ENCODE measurements at regions not wholly inside any gene's neighbourhood (a gene's known extent, or its start where the extent isn't known, plus 50 kb on each side); places are given as distances from the start of the nearest gene placed in this dataset.

DNA sequence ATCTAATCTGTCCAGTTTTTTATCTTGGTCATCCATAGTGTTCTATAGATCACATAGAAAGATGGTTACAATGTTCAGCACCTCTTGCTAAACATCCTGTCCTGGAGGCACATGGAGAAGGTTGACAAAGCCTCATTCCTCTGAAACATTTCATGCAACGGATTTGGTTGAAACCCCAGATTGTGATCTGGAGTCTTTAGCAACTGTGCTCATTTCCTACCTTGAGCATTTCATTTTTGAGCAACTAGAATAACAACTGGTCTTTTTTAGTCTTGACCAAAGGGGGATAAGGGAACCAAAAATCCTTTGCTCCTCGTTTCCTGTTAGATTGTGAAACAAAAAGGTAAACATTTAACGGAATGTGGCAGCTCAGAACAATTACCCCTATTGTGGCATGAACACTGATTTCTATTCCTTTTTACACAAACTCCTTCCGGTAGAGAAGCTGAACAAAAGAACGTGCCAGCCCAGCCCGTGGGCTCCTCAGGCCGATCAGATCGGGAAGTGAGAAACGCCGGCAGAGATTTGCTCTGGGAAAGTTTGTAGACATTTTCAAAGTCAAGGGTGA lies 94.7 kb upstream of the ERRFI1 start (continued):
- no peak for TF ChIP-seq ZNF567 (CRISPR knock-in tag; IDR thresholded peaks at IDR 0.05; ENCODE audit: borderline replicate concordance)
- TF ChIP-seq HDAC2 (CRISPR knock-in tag; IDR thresholded peaks at IDR 0.05): peak; percentile 83
- TF ChIP-seq SRY (CRISPR knock-in tag; IDR thresholded peaks at IDR 0.05): 0 out of 2 replicates have a peak, but pooled peaks have one; percentile 18
- TF ChIP-seq SIX4 (CRISPR knock-in tag; IDR thresholded peaks at IDR 0.05): peak; percentile 13; the same call in 1 of the 2 replicates
- no peak for TF ChIP-seq ZNF235 (CRISPR knock-in tag; IDR thresholded peaks at IDR 0.05; ENCODE audit: borderline replicate concordance)
- TF ChIP-seq, protein P1, sequence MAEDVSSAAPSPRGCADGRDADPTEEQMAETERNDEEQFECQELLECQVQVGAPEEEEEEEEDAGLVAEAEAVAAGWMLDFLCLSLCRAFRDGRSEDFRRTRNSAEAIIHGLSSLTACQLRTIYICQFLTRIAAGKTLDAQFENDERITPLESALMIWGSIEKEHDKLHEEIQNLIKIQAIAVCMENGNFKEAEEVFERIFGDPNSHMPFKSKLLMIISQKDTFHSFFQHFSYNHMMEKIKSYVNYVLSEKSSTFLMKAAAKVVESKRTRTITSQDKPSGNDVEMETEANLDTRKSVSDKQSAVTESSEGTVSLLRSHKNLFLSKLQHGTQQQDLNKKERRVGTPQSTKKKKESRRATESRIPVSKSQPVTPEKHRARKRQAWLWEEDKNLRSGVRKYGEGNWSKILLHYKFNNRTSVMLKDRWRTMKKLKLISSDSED (CRISPR knock-in tag; IDR thresholded peaks at IDR 0.05): no peak
- no peak for TF ChIP-seq ATAD3A (CRISPR knock-in tag; IDR thresholded peaks at IDR 0.05)
- TF ChIP-seq RORA (CRISPR knock-in tag; IDR thresholded peaks at IDR 0.05): 0 out of 2 replicates have a peak, but pooled peaks have one; percentile 38
- peak; percentile 96 for TF ChIP-seq PHF21A (CRISPR knock-in tag; IDR thresholded peaks at IDR 0.05)
- TF ChIP-seq, protein P2, sequence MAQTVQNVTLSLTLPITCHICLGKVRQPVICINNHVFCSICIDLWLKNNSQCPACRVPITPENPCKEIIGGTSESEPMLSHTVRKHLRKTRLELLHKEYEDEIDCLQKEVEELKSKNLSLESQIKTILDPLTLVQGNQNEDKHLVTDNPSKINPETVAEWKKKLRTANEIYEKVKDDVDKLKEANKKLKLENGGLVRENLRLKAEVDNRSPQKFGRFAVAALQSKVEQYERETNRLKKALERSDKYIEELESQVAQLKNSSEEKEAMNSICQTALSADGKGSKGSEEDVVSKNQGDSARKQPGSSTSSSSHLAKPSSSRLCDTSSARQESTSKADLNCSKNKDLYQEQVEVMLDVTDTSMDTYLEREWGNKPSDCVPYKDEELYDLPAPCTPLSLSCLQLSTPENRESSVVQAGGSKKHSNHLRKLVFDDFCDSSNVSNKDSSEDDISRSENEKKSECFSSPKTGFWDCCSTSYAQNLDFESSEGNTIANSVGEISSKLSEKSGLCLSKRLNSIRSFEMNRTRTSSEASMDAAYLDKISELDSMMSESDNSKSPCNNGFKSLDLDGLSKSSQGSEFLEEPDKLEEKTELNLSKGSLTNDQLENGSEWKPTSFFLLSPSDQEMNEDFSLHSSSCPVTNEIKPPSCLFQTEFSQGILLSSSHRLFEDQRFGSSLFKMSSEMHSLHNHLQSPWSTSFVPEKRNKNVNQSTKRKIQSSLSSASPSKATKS (CRISPR knock-in tag; IDR thresholded peaks at IDR 0.05): 0 out of 2 replicates have a peak, but pooled peaks have one; percentile 15
- TF ChIP-seq, protein P3, sequence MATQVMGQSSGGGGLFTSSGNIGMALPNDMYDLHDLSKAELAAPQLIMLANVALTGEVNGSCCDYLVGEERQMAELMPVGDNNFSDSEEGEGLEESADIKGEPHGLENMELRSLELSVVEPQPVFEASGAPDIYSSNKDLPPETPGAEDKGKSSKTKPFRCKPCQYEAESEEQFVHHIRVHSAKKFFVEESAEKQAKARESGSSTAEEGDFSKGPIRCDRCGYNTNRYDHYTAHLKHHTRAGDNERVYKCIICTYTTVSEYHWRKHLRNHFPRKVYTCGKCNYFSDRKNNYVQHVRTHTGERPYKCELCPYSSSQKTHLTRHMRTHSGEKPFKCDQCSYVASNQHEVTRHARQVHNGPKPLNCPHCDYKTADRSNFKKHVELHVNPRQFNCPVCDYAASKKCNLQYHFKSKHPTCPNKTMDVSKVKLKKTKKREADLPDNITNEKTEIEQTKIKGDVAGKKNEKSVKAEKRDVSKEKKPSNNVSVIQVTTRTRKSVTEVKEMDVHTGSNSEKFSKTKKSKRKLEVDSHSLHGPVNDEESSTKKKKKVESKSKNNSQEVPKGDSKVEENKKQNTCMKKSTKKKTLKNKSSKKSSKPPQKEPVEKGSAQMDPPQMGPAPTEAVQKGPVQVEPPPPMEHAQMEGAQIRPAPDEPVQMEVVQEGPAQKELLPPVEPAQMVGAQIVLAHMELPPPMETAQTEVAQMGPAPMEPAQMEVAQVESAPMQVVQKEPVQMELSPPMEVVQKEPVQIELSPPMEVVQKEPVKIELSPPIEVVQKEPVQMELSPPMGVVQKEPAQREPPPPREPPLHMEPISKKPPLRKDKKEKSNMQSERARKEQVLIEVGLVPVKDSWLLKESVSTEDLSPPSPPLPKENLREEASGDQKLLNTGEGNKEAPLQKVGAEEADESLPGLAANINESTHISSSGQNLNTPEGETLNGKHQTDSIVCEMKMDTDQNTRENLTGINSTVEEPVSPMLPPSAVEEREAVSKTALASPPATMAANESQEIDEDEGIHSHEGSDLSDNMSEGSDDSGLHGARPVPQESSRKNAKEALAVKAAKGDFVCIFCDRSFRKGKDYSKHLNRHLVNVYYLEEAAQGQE (IDR thresholded peaks at IDR 0.05; ENCODE audit: borderline replicate concordance in 1 of 2, low read depth in 1 of 2, low read length in 2 of 2): no peak
- TF ChIP-seq CEBPB (IDR thresholded peaks at IDR 0.05; ENCODE audit: borderline replicate concordance, low read depth, low read length): peak; percentile 86; the same call in 1 of the 2 replicates
- no peak for TF ChIP-seq ZNF7 (CRISPR knock-in tag; IDR thresholded peaks at IDR 0.05)
- 0 out of 2 replicates have a peak, but pooled peaks have one; percentile 39 for TF ChIP-seq REPIN1 (CRISPR knock-in tag; IDR thresholded peaks at IDR 0.05; ENCODE audit: borderline replicate concordance, low read depth)
- TF ChIP-seq, protein P4, sequence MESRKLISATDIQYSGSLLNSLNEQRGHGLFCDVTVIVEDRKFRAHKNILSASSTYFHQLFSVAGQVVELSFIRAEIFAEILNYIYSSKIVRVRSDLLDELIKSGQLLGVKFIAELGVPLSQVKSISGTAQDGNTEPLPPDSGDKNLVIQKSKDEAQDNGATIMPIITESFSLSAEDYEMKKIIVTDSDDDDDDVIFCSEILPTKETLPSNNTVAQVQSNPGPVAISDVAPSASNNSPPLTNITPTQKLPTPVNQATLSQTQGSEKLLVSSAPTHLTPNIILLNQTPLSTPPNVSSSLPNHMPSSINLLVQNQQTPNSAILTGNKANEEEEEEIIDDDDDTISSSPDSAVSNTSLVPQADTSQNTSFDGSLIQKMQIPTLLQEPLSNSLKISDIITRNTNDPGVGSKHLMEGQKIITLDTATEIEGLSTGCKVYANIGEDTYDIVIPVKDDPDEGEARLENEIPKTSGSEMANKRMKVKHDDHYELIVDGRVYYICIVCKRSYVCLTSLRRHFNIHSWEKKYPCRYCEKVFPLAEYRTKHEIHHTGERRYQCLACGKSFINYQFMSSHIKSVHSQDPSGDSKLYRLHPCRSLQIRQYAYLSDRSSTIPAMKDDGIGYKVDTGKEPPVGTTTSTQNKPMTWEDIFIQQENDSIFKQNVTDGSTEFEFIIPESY (CRISPR knock-in tag; IDR thresholded peaks at IDR 0.05): no peak
- no peak for TF ChIP-seq ZNF446 (CRISPR knock-in tag; IDR thresholded peaks at IDR 0.05)
- no peak for TF ChIP-seq PAWR (CRISPR knock-in tag; IDR thresholded peaks at IDR 0.05; ENCODE audit: borderline replicate concordance)
- TF ChIP-seq, protein P5, sequence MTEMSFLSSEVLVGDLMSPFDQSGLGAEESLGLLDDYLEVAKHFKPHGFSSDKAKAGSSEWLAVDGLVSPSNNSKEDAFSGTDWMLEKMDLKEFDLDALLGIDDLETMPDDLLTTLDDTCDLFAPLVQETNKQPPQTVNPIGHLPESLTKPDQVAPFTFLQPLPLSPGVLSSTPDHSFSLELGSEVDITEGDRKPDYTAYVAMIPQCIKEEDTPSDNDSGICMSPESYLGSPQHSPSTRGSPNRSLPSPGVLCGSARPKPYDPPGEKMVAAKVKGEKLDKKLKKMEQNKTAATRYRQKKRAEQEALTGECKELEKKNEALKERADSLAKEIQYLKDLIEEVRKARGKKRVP (CRISPR knock-in tag; IDR thresholded peaks at IDR 0.05): peak in 1 of 2 experiments; percentile 86; a peak in 2 of 4 replicates
- TF ChIP-seq SRSF1 (optimal IDR thresholded peaks at IDR 0.05; ENCODE audit: low read depth, low read length): no peak
- TF ChIP-seq ERF (CRISPR knock-in tag; IDR thresholded peaks at IDR 0.05): peak; percentile 89
